ENCODE measurements at regions not wholly inside any gene's neighbourhood (a gene's known extent, or its start where the extent isn't known, plus 50 kb on each side); places are given as distances from the start of the nearest gene placed in this dataset.

- H3K36me3 ChIP-seq (ENCODE audit: insufficient read depth, low read length) = no peaks in the 10 kb centered on the region
- H3K4me3 ChIP-seq (ENCODE audit: low read length) = no peak overlapping the region
- no peaks in the 10 kb centered on the region for H3K79me2 ChIP-seq (ENCODE audit: low read length)
- no peaks in the 10 kb centered on the region for H3K27me3 ChIP-seq (ENCODE audit: low read length)
- no peak for DNase-seq
- H3K27ac ChIP-seq (ENCODE audit: low read length) = no peak overlapping the region
- no peaks in the 10 kb centered on the region for H3K4me1 ChIP-seq (ENCODE audit: low read length)
- peaks cover 33% of the 10 kb centered on the region for H3K9me3 ChIP-seq (ENCODE audit: low read length)
- H2AFZ ChIP-seq (ENCODE audit: low read length) = no peak overlapping the region; the same call in 1 of the 2 replicates
- H3K4me2 ChIP-seq (ENCODE audit: low read depth, low read length, poor library complexity, severe bottlenecking) = no peak overlapping the region
- no peak overlapping the region for H3K9ac ChIP-seq (ENCODE audit: low read length)
- no peaks in the 10 kb centered on the region for H4K20me1 ChIP-seq (ENCODE audit: insufficient read depth, low read depth, low read length)
- no peaks in the 10 kb centered on the region for H3K9me2 ChIP-seq (replicated peaks; ENCODE audit: insufficient read depth, low read length)
Measured at GRCh38 chr7:119969054-119969453, 303.9 kb upstream of the KCND2 start.

GRCh38 chr7:119969763-119970162 is 303.2 kb upstream of the KCND2 start:
- no peak overlapping the region for H3K4me3 ChIP-seq (ENCODE audit: low read length)
- H3K9me2 ChIP-seq (replicated peaks; ENCODE audit: insufficient read depth, low read length) = no peaks in the 10 kb centered on the region
- no peak overlapping the region for H3K4me2 ChIP-seq (ENCODE audit: low read depth, low read length, poor library complexity, severe bottlenecking)
- DNase-seq = no peak
- no peak overlapping the region for H3K27ac ChIP-seq (ENCODE audit: low read length)
- no peaks in the 10 kb centered on the region for H3K36me3 ChIP-seq (ENCODE audit: insufficient read depth, low read length)
- no peak overlapping the region for H2AFZ ChIP-seq (ENCODE audit: low read length)
- H3K4me1 ChIP-seq (ENCODE audit: low read length) = no peaks in the 10 kb centered on the region
- H3K27me3 ChIP-seq (ENCODE audit: low read length) = no peaks in the 10 kb centered on the region
- no peaks in the 10 kb centered on the region for H4K20me1 ChIP-seq (ENCODE audit: insufficient read depth, low read depth, low read length)
- H3K79me2 ChIP-seq (ENCODE audit: low read length) = no peaks in the 10 kb centered on the region
- peaks cover 28% of the 10 kb centered on the region for H3K9me3 ChIP-seq (ENCODE audit: low read length)
- H3K9ac ChIP-seq (ENCODE audit: low read length) = no peak overlapping the region

GRCh38 chr7:119974972-119975371 is 298.0 kb upstream of the KCND2 start:
- no peak for DNase-seq
- H3K4me2 ChIP-seq (ENCODE audit: low read depth, low read length, poor library complexity, severe bottlenecking) = no peak overlapping the region

GRCh38 chr7:119982884-119983283 is 290.1 kb upstream of the KCND2 start:
- Histone ChIP-seq H3K9me2 (replicated peaks; ENCODE audit: insufficient read depth, low read length) (no peaks in the 10 kb centered on the region), H3K9ac (ENCODE audit: low read length) (no peak overlapping the region), H3K4me2 (ENCODE audit: low read depth, low read length, poor library complexity, severe bottlenecking) (no peak overlapping the region), H3K79me2 (ENCODE audit: low read length) (no peaks in the 10 kb centered on the region), H3K27me3 (ENCODE audit: low read length) (no peaks in the 10 kb centered on the region), H3K4me1 (ENCODE audit: low read length) (no peaks in the 10 kb centered on the region), H3K4me3 (ENCODE audit: low read length) (no peak overlapping the region), H2AFZ (ENCODE audit: low read length) (no peak overlapping the region), H3K27ac (ENCODE audit: low read length) (no peak overlapping the region), H3K36me3 (ENCODE audit: insufficient read depth, low read length) (no peaks in the 10 kb centered on the region), H4K20me1 (ENCODE audit: insufficient read depth, low read depth, low read length) (no peaks in the 10 kb centered on the region), H3K9me3 (ENCODE audit: low read length) (peaks cover 42% of the 10 kb centered on the region)
- no peak for DNase-seq

More at GRCh38 chr7:119974972-119975371, 298.0 kb upstream of the KCND2 start:
- H3K9me3 ChIP-seq (ENCODE audit: low read length) = peaks cover 24% of the 10 kb centered on the region
- H3K4me3 ChIP-seq (ENCODE audit: low read length) = no peak overlapping the region
- H3K27ac ChIP-seq (ENCODE audit: low read length) = no peak overlapping the region
- no peaks in the 10 kb centered on the region for H4K20me1 ChIP-seq (ENCODE audit: insufficient read depth, low read depth, low read length)
- no peaks in the 10 kb centered on the region for H3K79me2 ChIP-seq (ENCODE audit: low read length)
- no peak overlapping the region for H3K9ac ChIP-seq (ENCODE audit: low read length)
- no peaks in the 10 kb centered on the region for H3K36me3 ChIP-seq (ENCODE audit: insufficient read depth, low read length)
- no peaks in the 10 kb centered on the region for H3K27me3 ChIP-seq (ENCODE audit: low read length)
- no peak overlapping the region for H2AFZ ChIP-seq (ENCODE audit: low read length)
- H3K9me2 ChIP-seq (replicated peaks; ENCODE audit: insufficient read depth, low read length) = no peaks in the 10 kb centered on the region
- no peaks in the 10 kb centered on the region for H3K4me1 ChIP-seq (ENCODE audit: low read length)

GRCh38 chr7:119983468-119983867 is 289.5 kb upstream of the KCND2 start:
- Histone ChIP-seq H3K9ac (ENCODE audit: low read length) (no peak overlapping the region), H3K4me3 (ENCODE audit: low read length) (no peak overlapping the region), H3K27ac (ENCODE audit: low read length) (no peak overlapping the region), H3K4me1 (ENCODE audit: low read length) (no peaks in the 10 kb centered on the region), H3K79me2 (ENCODE audit: low read length) (no peaks in the 10 kb centered on the region), H3K4me2 (ENCODE audit: low read depth, low read length, poor library complexity, severe bottlenecking) (no peak overlapping the region), H3K27me3 (ENCODE audit: low read length) (no peaks in the 10 kb centered on the region), H4K20me1 (ENCODE audit: insufficient read depth, low read depth, low read length) (no peaks in the 10 kb centered on the region), H3K9me3 (ENCODE audit: low read length) (peaks cover 45% of the 10 kb centered on the region), H2AFZ (ENCODE audit: low read length) (no peak overlapping the region), H3K36me3 (ENCODE audit: insufficient read depth, low read length) (no peaks in the 10 kb centered on the region), H3K9me2 (replicated peaks; ENCODE audit: insufficient read depth, low read length) (no peaks in the 10 kb centered on the region)
- no peak for DNase-seq

GRCh38 chr7:119984247-119984646 is 288.7 kb upstream of the KCND2 start:
- H3K9me3 ChIP-seq (ENCODE audit: low read length) = peaks cover 45% of the 10 kb centered on the region
- H3K4me1 ChIP-seq (ENCODE audit: low read length) = no peaks in the 10 kb centered on the region
- H3K36me3 ChIP-seq (ENCODE audit: insufficient read depth, low read length) = no peaks in the 10 kb centered on the region
- no peaks in the 10 kb centered on the region for H3K79me2 ChIP-seq (ENCODE audit: low read length)
- H3K9ac ChIP-seq (ENCODE audit: low read length) = no peak overlapping the region
- H3K27ac ChIP-seq (ENCODE audit: low read length) = no peak overlapping the region
- no peak overlapping the region for H3K4me3 ChIP-seq (ENCODE audit: low read length)
- H3K27me3 ChIP-seq (ENCODE audit: low read length) = no peaks in the 10 kb centered on the region
- H3K9me2 ChIP-seq (replicated peaks; ENCODE audit: insufficient read depth, low read length) = no peaks in the 10 kb centered on the region
- DNase-seq = no peak
- H2AFZ ChIP-seq (ENCODE audit: low read length) = no peak overlapping the region
- no peak overlapping the region for H3K4me2 ChIP-seq (ENCODE audit: low read depth, low read length, poor library complexity, severe bottlenecking)
- H4K20me1 ChIP-seq (ENCODE audit: insufficient read depth, low read depth, low read length) = no peaks in the 10 kb centered on the region

GRCh38 chr7:119988401-119988800 is 284.6 kb upstream of the KCND2 start:
- no peak overlapping the region for H3K4me2 ChIP-seq (ENCODE audit: low read depth, low read length, poor library complexity, severe bottlenecking)
- H3K9me3 ChIP-seq (ENCODE audit: low read length) = peaks cover 31% of the 10 kb centered on the region
- no peaks in the 10 kb centered on the region for H3K9me2 ChIP-seq (replicated peaks; ENCODE audit: insufficient read depth, low read length)

GRCh38 chr7:119994928-119995327 is 278.0 kb upstream of the KCND2 start:
- H3K79me2 ChIP-seq (ENCODE audit: low read length) = no peaks in the 10 kb centered on the region
- no peak overlapping the region for H3K9ac ChIP-seq (ENCODE audit: low read length)
- no peak overlapping the region for H3K4me3 ChIP-seq (ENCODE audit: low read length)
- H3K9me2 ChIP-seq (replicated peaks; ENCODE audit: insufficient read depth, low read length) = no peaks in the 10 kb centered on the region
- no peaks in the 10 kb centered on the region for H3K4me1 ChIP-seq (ENCODE audit: low read length)
- H3K27me3 ChIP-seq (ENCODE audit: low read length) = no peaks in the 10 kb centered on the region
- H3K4me2 ChIP-seq (ENCODE audit: low read depth, low read length, poor library complexity, severe bottlenecking) = no peak overlapping the region
- no peaks in the 10 kb centered on the region for H4K20me1 ChIP-seq (ENCODE audit: insufficient read depth, low read depth, low read length)
- no peak overlapping the region for H3K27ac ChIP-seq (ENCODE audit: low read length)
- H3K9me3 ChIP-seq (ENCODE audit: low read length) = peaks cover 8% of the 10 kb centered on the region
- no peak for DNase-seq
- no peaks in the 10 kb centered on the region for H3K36me3 ChIP-seq (ENCODE audit: insufficient read depth, low read length)
- no peak overlapping the region for H2AFZ ChIP-seq (ENCODE audit: low read length)

More at GRCh38 chr7:119988401-119988800, 284.6 kb upstream of the KCND2 start:
- Histone ChIP-seq H3K4me1 (ENCODE audit: low read length) (no peaks in the 10 kb centered on the region), H3K36me3 (ENCODE audit: insufficient read depth, low read length) (no peaks in the 10 kb centered on the region), H3K27ac (ENCODE audit: low read length) (no peak overlapping the region), H3K9ac (ENCODE audit: low read length) (no peak overlapping the region), H3K79me2 (ENCODE audit: low read length) (no peaks in the 10 kb centered on the region), H4K20me1 (ENCODE audit: insufficient read depth, low read depth, low read length) (no peaks in the 10 kb centered on the region), H3K27me3 (ENCODE audit: low read length) (no peaks in the 10 kb centered on the region), H2AFZ (ENCODE audit: low read length) (no peak overlapping the region), H3K4me3 (ENCODE audit: low read length) (no peak overlapping the region)
- no peak for DNase-seq

- no peaks in the 10 kb centered on the region for H4K20me1 ChIP-seq (ENCODE audit: insufficient read depth, low read depth, low read length)
- H3K9me3 ChIP-seq (ENCODE audit: low read length) = peaks cover 8% of the 10 kb centered on the region
- H3K4me1 ChIP-seq (ENCODE audit: low read length) = no peaks in the 10 kb centered on the region
- no peak overlapping the region for H3K9ac ChIP-seq (ENCODE audit: low read length)
- H3K79me2 ChIP-seq (ENCODE audit: low read length) = no peaks in the 10 kb centered on the region
- H3K4me2 ChIP-seq (ENCODE audit: low read depth, low read length, poor library complexity, severe bottlenecking) = no peak overlapping the region
- no peaks in the 10 kb centered on the region for H3K36me3 ChIP-seq (ENCODE audit: insufficient read depth, low read length)
- H3K4me3 ChIP-seq (ENCODE audit: low read length) = no peak overlapping the region
- H3K9me2 ChIP-seq (replicated peaks; ENCODE audit: insufficient read depth, low read length) = no peaks in the 10 kb centered on the region
- H3K27me3 ChIP-seq (ENCODE audit: low read length) = no peaks in the 10 kb centered on the region
- no peak overlapping the region for H2AFZ ChIP-seq (ENCODE audit: low read length)
- H3K27ac ChIP-seq (ENCODE audit: low read length) = no peak overlapping the region
- no peak for DNase-seq
Measured at GRCh38 chr7:119996634-119997033, 276.3 kb upstream of the KCND2 start.
